GM18511 (cell line): ENCODE measurements at regions not wholly inside any gene's neighbourhood (a gene's known extent, or its start where the extent isn't known, plus 50 kb on each side); places are given as distances from the start of the nearest gene placed in this dataset.

ENCODE experiments used
- ATAC-seq: cut with Tn5 transposase; IDR thresholded peaks from one replicate; pipeline ENCODE4 v1.9.1; 2021; ENCODE audit warnings: mild to moderate bottlenecking, moderate library complexity; ENCODE audit not compliant: unreplicated experiment

DNA sequence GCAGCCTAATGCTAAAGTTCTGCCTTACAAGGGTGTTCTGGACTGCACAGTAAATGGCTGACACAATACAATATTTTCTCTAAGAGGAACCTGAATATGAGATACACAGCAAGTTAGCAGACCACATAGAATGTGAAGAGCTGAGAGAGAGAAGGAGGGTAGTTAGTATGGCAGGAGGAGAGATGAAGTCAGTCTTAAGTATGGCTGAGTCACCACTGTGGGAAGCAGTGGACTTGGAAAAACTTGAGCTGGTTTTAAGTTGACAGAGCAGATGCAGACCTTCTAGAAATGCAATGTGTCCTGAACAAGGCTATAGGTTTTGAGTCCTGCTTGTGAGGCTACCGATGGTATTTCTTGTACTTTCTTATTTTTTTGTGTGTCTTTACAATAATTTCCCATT is 172.5 kb downstream of the SH2D1A start:
- ATAC-seq, result no peak

- no peak for ATAC-seq
These were observed 178.5 kb downstream of the SH2D1A start for GRCh38 chrX:124524852-124525251.

DNA sequence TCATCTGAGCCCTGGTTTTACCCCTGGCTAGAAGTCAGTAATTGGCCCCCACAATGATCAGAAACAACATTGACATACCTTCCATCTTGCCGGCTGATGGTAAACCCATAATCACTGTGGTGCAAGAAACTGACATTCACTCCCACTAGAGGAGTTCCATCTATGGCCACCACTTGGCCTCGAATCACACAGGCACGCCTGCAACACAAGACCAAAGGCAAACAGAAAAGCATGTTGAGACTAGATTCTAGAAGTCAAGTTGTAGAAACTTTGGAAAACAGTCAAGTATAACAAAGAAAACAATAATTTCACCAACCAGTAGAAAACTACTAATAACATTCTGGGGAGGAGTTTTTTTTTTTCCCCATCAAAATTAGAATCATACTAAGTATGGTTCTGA is 183.4 kb downstream of the SH2D1A start:
- ATAC-seq, result no peak

GRCh38 chrX:124530803-124531202 is 184.4 kb downstream of the SH2D1A start:
- no peak for ATAC-seq

DNA sequence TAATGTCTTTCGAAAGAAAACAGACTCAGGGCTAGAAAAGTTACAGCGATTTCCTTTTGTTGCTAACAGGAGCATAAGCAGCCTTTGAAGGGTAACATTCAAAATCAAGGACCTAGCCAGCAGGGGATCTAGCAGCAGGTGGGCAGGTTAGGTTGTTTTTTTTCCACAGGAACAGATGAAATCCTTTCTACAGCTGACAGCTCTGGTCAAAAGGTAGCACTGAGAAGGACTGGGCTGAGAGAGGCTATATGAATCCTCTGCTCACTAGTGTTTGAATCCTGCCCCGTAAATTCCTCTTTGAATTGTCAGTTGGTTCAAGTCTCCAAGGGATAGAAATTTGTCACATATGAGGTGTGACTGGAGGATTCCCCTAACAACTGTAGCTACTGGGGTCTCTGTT is 188.2 kb downstream of the SH2D1A start:
- ATAC-seq, result no peak

- ATAC-seq, result no peak
These were observed 194.1 kb downstream of the SH2D1A start for GRCh38 chrX:124540474-124540873.

DNA sequence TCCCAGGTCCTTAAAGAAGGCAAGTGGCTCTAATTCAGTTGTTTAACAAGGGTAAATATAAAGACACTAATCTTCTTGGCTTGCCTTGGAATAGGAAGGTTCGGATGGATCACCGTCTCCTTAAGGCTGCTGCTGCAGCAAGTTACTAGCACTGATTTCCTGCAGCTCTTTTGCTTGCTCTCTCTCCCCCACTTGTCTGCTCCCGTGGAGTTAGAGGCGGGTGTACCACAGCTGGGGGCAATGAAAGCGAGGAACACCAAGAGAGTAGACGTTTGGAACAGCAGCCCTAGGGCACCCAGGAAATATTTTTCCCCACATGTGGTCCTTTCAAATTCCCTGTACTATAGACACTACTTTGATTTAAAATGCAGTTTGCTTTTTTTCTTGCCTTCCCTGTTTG is 202.2 kb downstream of the SH2D1A start:
- no peak for ATAC-seq

DNA sequence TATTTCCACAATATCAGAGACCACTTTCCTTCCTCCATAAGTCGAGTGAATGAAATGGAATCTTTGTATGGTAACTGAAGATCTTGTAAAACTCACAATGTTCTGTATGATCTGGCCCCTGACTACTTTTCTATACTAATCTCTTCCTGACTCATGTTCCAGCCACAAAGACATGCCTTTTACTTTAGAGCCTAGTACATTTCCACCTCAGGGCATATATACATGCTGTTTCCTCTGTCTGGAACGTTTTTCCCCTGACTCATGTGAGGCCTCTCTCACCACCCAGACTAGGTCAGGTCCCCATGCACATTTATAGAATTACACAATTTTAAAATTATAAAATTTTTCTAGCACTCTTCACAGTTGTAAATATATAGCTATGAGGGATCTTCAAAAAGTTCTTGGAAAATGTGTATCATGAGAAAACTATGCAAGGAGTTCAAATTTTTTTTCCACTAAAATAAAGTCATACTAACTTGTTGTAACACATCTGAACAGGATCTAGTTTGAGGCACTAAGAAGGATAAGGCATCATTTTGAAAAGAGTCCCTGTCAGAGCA is 208.8 kb downstream of the SH2D1A start:
- ATAC-seq, result no peak

- no peak for ATAC-seq
These were observed 211.6 kb downstream of the SH2D1A start for GRCh38 chrX:124557976-124558375.

DNA sequence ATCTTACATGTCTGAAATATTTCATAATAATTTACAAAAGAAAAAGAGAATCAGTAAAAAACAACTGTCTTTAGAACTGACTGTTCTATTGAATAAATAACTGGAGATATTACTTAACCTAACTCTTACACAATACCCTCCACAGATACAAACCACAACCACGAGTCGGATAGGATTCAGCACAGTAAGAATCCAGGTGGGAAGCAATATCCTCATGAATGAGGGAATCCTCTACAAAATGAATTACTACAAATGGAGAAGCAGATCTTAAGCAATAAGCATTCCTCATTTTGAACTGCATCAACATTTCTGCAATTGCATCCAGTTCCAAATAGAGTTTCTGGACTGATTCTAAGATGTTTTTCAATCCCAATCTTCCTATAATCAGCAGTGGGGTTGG is 227.1 kb downstream of the SH2D1A start:
- ATAC-seq, result no peak

- ATAC-seq, result no peak
These were observed 246.4 kb downstream of the SH2D1A start for GRCh38 chrX:124592744-124593143.

- no peak for ATAC-seq
These were observed 247.8 kb downstream of the SH2D1A start for GRCh38 chrX:124594017-124594651.

GRCh38 chrX:124605511-124605910 is 259.1 kb downstream of the SH2D1A start:
- ATAC-seq, result no peak

DNA sequence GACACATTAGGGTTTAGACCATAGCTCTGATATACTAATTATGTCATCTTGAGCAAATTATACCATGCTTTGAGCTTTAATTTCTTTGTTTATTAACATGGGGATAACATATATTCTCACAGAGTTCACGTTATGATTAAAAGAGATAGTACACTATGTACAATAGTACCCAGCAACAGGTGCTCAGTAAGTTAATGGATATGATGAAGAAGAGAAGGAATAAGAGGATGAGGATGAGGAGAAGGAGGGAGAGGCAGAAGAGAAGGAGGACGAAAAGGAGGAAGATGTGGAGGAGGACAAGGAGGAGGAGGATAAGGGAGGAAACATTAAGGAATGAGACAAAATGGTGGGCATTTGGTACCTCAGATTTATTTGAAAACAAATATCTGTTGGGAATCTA is 260.4 kb downstream of the SH2D1A start:
- ATAC-seq, result no peak

DNA sequence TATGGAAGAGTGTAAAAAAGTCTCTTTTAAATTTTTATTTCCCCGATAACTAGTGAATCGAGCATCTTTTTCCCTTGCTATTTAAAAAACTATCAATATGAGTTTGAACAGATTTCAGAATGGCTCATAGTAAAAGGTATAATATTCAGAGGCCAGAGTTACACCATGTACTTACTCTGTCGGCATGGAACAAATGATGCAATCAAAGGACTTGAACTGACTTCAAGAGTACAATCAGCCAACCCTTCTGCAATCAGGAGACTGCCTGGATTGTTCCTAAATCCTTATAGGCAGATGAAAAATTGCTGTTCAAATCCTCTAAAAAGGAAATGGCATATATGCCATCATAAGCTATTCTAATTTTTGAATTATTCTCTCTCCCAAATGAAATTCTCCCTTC is 273.3 kb downstream of the SH2D1A start:
- ATAC-seq, result no peak

GRCh38 chrX:124634363-124634762 is 288.0 kb downstream of the SH2D1A start:
- no peak for ATAC-seq

DNA sequence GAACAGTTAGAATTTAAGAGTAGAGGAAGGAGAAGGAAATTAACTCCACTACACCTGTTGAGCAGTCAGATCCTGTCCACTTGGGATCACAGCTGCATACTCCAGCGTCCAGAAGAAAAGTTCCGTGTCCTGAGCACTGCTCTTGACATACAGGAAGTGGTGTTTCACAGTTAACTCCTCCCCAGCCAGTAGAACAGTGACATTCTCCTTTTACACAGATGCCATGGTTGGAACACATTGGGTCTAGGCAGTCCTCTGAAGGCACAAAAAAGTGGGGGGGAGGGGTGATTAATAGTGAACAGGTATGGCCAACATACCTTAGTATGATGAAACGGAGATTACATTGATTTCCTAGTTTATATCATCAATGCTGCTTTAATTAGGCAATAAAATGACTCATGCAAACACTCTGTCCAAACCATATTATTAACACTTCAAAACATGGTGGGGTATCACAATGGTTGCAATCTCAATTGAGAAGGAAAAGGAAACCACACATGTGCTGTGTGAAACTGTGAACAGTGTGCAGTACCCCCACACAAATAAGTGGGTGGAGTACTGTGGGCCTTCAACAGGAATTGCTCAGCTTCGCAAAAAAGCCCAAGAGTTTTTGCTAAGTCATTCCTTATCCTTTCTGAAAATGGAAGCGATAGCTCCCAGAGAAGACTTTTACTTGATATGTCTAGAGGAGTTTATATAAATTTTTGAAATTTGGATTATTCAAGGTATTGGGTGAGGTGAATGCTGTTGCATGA is 295.6 kb downstream of the SH2D1A start:
- no peak for ATAC-seq

DNA sequence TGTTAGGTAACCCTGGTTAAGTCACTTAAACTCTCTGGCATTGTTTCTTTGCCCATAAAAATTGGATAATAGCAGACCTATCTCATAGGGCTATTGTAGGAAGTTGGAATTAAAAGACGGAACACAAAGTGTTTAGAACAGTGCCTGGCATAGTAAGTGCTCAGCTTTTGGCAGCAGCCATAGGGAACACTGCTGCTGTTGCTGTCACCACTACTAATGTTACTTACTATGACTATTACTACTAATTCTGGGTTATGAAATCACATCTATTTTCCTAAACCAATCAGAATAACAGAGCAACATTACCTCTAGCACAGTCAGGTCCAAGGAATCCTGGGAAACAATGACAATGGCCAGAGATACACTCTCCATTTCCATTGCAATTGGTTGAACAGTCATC is 300.0 kb downstream of the SH2D1A start:
- no peak for ATAC-seq

DNA sequence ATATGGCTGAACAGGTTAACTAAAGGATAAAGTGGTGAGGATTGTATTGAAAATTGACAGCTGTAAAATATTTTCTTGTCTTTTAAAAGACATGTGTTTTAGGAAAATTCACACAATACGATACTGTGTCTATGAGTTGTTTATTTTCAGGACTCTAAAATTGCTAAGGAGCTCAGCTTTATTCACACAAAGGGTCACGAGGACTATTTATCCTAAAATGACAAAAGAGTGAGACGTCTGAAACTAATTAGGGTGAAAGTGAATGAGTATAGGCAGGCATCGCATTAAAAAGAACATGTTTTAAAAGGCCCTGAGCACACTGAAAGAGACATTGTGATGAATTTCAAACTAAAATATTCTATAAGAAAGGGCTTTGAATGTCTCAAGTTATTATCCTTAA is 304.7 kb downstream of the SH2D1A start:
- ATAC-seq, result no peak

- ATAC-seq, result no peak
These were observed 319.4 kb downstream of the SH2D1A start for GRCh38 chrX:124665621-124666400.

DNA sequence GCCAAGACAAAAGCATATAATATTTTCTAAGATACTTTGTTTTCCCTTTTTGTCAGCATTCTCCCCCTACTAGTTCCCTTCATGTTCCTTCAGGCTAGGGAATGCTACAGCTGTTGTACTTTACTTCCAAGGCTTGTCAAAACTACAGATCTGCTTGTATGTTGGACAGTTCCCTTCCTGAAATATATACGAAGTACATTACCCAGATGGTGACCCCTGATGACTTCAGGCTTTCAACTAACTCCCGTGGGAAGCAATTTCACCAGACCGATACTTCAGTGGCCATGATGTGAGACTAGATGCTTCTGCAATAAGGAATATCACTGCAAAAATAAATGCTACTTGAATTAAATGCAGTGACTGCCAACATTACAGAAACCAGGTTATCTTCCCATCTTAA is 332.8 kb downstream of the SH2D1A start:
- ATAC-seq, result no peak

DNA sequence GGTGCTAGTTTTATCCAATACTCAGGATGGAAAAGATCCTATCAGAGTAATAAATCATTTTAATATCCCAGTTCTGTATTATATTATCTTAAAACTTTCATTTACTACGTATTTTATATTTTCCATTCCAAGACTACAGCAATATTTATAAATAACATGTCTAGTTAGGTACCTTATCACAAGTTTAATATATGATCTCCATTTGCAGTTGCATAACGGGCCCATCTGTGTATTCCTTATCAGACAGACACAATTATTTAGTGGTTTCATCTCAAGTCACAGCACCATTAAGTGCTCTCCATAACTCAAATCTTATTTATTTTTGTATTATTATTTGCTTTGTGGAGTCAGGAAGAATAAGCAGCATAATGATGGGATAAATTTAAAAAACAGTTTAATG is 333.9 kb downstream of the SH2D1A start:
- ATAC-seq, result no peak
